ENCODE measurements at regions not wholly inside any gene's neighbourhood (a gene's known extent, or its start where the extent isn't known, plus 50 kb on each side); places are given as distances from the start of the nearest gene placed in this dataset.

- TF ChIP-seq CTCF (conservative IDR thresholded peaks at IDR 0.05) (no peak), ZFX (IDR thresholded peaks at IDR 0.05) (no peak)
- no peak overlapping the region for H3K27ac ChIP-seq
Observed at GRCh38 chr6:165968408-165968807, 199.2 kb downstream of the TBXT start.

- H3K27ac ChIP-seq, result no peak overlapping the region
- TF ChIP-seq CTCF (conservative IDR thresholded peaks at IDR 0.05) (no peak), ZFX (IDR thresholded peaks at IDR 0.05) (no peak)
Observed at GRCh38 chr6:165967810-165968407, 199.7 kb downstream of the TBXT start.

GRCh38 chr6:165963750-165964149 is 203.9 kb downstream of the TBXT start:
- TF ChIP-seq ZFX (IDR thresholded peaks at IDR 0.05) (no peak), CTCF (conservative IDR thresholded peaks at IDR 0.05) (no peak)

GRCh38 chr6:165962366-165962765 is 205.3 kb downstream of the TBXT start:
- no peak for TF ChIP-seq CTCF (conservative IDR thresholded peaks at IDR 0.05)
- TF ChIP-seq ZFX (IDR thresholded peaks at IDR 0.05), result no peak
- no peak overlapping the region for H3K27ac ChIP-seq

More at GRCh38 chr6:165963750-165964149, 203.9 kb downstream of the TBXT start:
- H3K27ac ChIP-seq, result no peak overlapping the region

GRCh38 chr6:165961233-165961632 is 206.4 kb downstream of the TBXT start:
- no peak overlapping the region for H3K27ac ChIP-seq
- TF ChIP-seq ZFX (IDR thresholded peaks at IDR 0.05) (no peak), CTCF (conservative IDR thresholded peaks at IDR 0.05) (no peak)

- TF ChIP-seq CTCF (conservative IDR thresholded peaks at IDR 0.05), result no peak
- no peak for TF ChIP-seq ZFX (IDR thresholded peaks at IDR 0.05)
- H3K27ac ChIP-seq, result no peak overlapping the region
Observed at GRCh38 chr6:165960695-165961094, 207.0 kb downstream of the TBXT start.

- TF ChIP-seq CTCF (conservative IDR thresholded peaks at IDR 0.05), result no peak
- TF ChIP-seq ZFX (IDR thresholded peaks at IDR 0.05), result no peak
- H3K27ac ChIP-seq, result no peak overlapping the region
Observed at GRCh38 chr6:165959627-165960026, 208.0 kb downstream of the TBXT start.
